ENCODE measurements at regions not wholly inside any gene's neighbourhood (a gene's known extent, or its start where the extent isn't known, plus 50 kb on each side); places are given as distances from the start of the nearest gene placed in this dataset.

GRCh38 chr10:60669501-60669900 lies 108.8 kb upstream of the CDK1 start:
- TF ChIP-seq CTCF (IDR thresholded peaks at IDR 0.05) (no peak), POLR2A (IDR thresholded peaks at IDR 0.05) (no peak)

Measured in ovary (tissue), 3 donors.